ENCODE measurements at regions not wholly inside any gene's neighbourhood (a gene's known extent, or its start where the extent isn't known, plus 50 kb on each side); places are given as distances from the start of the nearest gene placed in this dataset.

DNA sequence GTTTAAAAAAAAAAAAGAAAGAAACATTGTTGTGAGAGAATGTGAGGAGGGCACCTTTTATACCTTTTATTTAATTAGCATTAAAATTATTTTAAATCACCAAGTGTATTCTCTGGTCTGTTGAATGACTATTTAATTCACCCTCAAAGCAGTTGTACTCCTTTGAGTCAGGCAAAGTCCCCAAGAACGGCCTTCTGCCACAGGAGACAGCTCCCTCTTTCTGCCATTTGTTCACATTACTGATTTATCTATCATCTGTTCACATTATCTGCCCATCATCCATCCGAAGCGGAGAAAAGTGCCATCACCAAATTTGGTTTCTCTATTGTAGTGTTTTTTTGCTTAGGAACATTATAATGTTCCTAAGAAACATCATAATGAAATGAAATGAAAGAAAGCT, 240.7 kb upstream of the DPP10 start:
- TF ChIP-seq, protein P1, sequence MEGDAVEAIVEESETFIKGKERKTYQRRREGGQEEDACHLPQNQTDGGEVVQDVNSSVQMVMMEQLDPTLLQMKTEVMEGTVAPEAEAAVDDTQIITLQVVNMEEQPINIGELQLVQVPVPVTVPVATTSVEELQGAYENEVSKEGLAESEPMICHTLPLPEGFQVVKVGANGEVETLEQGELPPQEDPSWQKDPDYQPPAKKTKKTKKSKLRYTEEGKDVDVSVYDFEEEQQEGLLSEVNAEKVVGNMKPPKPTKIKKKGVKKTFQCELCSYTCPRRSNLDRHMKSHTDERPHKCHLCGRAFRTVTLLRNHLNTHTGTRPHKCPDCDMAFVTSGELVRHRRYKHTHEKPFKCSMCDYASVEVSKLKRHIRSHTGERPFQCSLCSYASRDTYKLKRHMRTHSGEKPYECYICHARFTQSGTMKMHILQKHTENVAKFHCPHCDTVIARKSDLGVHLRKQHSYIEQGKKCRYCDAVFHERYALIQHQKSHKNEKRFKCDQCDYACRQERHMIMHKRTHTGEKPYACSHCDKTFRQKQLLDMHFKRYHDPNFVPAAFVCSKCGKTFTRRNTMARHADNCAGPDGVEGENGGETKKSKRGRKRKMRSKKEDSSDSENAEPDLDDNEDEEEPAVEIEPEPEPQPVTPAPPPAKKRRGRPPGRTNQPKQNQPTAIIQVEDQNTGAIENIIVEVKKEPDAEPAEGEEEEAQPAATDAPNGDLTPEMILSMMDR (conservative IDR thresholded peaks at IDR 0.05 in 1 of 2, IDR thresholded peaks at IDR 0.05 in 1 of 2; ENCODE audit: low read depth in 1 of 2, low read length in 2 of 2), result no peak
- TF ChIP-seq EZH2 (IDR thresholded peaks at IDR 0.05; ENCODE audit: low read length, missing control alignments), result no peak

Measured in fibroblast of lung (primary cell).